CD4-positive, alpha-beta T cell treated with Interleukin-15 for 4 hours (primary cell): ENCODE measurements at regions not wholly inside any gene's neighbourhood (a gene's known extent, or its start where the extent isn't known, plus 50 kb on each side); places are given as distances from the start of the nearest gene placed in this dataset.

Experiments used
- DNase-seq: peaks from one replicate; pipeline ENCODE4 v3.0.0-alpha.2; 2020; ENCODE audit warnings: low spot score

- no peak for DNase-seq
Measured at GRCh38 chr4:122555216-122555615, 65.7 kb downstream of the IL21 start.

DNA sequence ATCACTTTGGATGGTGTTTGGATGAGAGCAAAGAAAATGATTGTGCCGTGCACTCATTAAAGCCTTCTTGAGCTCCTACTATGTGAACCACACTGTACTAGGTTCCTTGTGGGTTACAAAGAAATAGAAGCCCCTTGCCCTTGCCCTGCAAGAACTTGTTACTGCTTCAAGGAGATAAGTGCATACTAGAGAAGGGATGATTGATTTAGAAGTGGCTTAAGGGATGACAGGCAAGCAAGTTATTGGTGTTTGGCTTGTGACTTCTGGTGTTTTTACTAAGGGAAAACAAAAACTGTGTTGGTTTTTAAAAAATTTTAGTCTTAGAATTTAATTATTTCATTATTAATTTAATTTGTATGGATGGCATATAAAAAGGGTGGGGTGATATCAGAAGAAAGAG is 67.4 kb downstream of the IL21 start:
- DNase-seq = no peak

GRCh38 chr4:122552898-122553297 is 68.0 kb downstream of the IL21 start:
- no peak for DNase-seq

DNA sequence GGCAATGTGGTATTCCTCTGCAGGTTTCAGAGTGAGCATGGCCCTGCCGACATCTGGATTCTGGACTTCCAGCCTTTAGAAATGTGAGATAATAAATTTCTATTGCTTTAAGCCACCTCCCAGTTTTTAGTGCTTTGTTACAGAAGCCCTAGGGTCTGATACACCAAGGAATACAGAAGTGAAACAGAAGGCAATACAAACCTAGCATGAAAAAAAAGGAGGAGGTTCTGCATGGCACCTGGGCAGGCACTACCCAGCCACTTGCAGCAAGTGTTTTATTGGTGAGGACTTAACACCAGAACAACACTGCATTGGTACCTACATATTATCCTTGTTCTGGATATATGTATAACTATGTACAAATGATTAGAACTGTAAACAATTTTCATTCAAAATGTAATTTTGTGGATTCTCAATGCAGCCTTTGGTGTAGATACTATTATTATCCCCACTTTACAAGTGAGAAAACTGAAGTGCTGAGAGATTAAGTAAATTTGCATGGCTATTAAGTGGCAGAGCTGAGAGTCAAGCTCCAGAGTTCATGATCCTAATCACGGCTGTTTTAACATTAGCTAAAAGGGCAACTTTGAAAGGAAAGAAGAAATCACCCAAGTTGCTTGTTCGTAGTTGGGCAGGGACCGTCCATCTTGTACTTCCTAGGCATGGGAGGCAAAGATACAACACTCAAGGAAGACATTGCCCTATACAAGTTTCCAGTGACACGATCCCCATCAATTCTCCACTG is 71.8 kb downstream of the IL21 start:
- DNase-seq = no peak

DNA sequence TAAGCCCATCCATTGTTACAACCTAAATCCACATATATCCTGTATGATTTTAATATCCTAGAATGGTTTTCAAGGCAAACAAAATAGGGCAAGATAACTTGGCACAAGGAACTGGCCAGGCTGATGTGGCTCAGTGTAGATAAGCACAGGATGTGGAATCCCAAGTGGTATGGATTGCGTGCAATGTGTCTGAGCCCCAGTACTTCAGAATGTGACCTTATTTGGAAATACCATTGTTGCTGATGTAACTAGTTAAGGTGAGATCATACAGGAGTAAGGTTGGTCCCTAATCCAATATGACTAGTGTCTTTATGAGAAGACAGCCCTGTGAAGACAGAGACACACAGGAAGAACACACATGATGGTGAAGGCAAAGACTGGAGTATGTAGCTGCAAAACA is 72.4 kb downstream of the IL21 start:
- DNase-seq = no peak

GRCh38 chr4:122542411-122543236 is 78.2 kb downstream of the IL21 start:
- DNase-seq = peak; percentile 3

- no peak for DNase-seq
Measured at GRCh38 chr4:122541996-122542395, 78.9 kb downstream of the IL21 start.

DNA sequence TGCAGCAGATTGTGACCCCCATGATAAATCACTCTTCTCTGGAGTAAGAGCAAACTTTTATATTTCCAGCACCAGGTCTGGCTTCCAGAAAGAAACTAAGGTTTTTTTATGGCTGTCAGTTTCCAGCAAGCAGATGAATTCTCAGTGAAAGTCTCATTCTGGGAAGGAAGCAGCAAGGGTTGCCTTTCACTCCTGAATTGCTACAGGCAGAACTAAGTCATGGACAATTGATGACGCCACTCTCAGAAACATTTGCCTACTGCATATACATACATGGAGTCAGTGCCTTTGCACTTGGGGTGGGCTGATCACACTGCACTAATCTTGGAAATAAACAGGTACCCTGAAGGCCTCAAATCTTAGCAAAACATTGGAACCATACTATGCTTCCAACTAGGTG is 80.0 kb downstream of the IL21 start:
- DNase-seq = no peak

GRCh38 chr4:122539861-122540465 is 80.9 kb downstream of the IL21 start:
- peak; percentile 51 for DNase-seq

DNA sequence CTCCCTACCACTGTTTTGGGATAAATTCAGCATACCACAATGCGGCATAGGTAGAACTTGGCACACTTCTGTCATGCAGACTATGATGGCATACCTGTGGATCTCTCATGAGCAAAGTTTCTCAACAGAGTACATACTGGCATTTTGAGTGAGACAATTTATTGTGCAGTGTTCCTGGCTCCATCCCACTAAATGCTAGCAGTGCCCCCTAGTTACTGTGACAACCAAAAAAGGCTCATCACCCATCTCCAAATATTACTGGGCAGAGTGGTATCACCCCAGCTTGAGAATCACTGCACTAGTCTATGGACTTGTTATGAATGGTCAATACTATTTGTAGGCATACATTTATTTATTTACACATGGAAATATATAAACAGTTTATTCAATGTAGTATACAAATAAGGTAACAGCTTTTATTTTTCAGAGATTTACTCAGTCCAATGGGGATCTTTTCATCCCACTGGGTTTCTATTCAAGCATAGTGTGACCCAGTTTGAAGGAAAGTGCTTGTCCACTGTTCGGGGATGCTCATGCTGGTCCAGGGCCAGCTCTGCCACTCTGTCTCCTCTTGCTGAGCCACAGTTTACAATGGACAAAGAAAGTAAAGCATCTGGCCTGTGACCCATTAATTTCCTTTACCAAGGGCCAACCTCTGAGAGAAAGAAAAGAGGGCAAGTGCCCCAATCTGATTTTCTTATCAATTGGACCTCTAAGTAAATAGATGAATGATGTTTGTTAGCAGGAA is 81.0 kb upstream of the IL2 start:
- no peak for DNase-seq

DNA sequence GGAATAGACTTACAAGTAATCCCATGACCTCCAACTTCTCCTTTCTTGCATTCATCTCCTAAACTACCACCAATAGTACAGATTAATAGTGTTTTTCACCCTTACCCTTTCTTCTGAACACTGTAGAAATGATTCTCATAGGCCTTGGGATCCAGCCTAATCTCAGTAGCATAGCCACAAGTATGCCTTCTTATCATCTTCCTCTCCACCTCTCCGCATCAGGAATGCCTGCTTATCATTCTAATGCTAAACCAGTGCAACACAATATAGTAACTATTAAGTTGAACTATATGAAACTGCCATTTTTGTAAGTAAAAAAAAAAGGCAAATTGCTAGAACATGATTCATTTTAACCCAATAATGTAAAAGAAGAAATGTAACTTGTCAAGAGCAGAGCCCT is 79.5 kb upstream of the IL2 start:
- no peak for DNase-seq

DNA sequence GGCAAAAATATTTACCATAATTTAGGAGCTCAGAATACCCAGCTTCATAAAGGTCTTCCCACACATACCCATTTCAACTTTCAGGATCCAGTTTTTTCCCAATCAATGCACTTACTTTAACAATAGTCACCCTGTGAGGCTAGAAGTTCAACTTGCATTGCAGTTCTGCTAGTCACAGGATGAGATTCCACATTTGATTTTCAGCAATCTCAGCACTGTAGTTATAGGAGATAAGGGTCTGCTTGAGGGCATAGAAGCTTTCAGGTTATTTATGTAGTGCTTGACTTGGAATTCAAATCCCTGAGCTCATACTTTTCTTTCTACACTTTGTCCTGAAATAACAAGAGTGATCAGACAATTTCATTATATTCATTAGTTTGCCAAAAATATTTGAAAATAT is 78.3 kb upstream of the IL2 start:
- no peak for DNase-seq

DNA sequence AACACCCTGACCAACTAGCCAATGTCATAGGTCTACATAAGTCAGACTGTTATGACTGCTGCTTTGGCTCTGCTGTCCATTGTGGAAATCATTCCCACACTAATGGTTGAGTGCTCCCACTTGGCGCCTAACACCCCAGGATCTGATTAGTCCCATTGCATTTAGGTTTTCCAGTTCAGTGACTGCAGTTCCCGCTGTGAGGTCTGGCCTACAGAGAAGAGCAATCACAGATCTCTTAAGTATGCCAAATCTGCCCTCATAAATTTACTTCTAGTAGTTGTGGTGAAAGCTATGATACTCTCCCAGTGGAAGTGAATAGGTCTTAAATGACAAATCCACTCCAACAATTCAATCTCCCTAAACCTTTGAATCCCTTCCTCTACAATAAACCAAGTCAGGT is 77.3 kb upstream of the IL2 start:
- no peak for DNase-seq

GRCh38 chr4:122532766-122533165 is 76.2 kb upstream of the IL2 start:
- DNase-seq = no peak

DNA sequence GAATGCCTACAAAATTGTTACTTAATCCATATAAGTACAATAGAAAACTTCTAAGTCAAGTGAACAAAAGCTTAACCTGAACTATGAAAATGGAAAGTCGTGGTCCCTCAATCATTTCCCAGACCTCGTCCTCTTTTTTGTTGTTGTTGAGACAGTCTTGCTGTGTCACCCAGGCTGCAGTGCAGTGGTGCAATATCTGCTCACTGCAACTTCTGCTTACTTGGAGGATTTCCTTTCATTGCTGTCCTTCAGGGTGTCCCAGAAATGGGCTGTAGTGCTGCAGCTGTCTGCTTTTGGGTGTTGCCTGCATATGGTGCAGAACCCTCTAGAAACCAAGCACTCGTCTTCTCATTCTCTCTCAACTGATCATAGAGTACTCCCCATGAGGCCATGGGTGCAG is 75.0 kb upstream of the IL2 start:
- no peak for DNase-seq

DNA sequence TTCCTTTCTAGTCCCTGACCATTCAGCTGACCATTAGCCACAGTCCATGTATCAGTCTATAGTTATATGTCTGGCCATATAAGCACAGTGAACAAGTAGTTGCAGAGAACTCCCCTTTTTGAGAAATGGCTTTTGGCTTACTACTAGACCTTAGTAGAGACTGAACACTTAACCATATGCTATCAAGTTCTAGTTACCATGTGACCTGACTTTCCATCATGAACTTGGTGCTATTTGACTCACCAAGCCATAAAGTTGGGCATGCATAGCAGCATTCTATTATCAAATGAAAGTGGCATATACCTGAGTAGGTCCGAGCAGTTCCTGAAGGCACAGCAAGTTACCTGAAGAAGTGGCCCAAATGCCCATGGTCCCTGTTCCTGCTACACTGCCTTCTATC is 74.5 kb upstream of the IL2 start:
- DNase-seq = no peak

- DNase-seq = no peak
Measured at GRCh38 chr4:122528879-122529278, 72.4 kb upstream of the IL2 start.

GRCh38 chr4:122525865-122526264 is 69.3 kb upstream of the IL2 start:
- no peak for DNase-seq

DNA sequence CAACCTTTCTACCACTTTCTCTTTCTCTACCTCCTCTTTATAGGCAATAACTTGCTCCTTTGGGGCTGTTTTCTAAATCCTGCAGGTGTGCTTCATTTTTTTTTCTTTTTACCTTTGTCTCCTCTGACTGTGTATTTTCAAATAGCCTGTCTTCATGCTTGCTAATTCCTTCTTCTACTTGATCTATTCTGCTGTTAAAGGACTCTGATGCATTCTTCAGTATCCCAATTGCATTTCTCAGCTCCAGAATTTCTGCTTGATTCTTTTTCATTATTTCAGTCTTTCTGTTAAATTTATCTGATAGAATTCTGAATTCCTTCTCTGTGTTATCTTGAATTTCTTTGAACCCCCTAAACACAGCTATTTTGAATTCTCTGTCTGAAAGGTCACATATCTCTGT is 67.7 kb upstream of the IL2 start:
- no peak for DNase-seq

- no peak for DNase-seq
Measured at GRCh38 chr4:122522944-122523343, 66.4 kb upstream of the IL2 start.

DNA sequence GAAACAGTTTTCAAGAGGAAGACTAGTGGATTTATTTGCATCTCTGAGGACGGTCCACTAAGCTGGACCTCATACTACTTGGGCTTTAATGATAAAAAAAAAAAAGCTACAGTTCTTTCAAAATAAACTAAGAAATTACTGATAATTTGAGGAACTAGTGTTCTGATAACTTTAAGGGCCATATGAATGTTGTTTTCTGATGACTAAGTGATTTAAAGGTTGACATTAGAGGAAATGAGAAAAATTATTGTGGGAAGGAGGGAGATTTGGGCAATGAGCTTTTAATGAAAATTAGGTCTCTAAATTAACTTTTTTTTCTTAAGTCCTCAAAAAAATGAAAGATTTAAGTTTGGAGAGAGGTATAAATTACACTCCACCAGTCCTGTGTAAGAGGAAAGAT is 60.8 kb upstream of the IL2 start:
- no peak for DNase-seq

GRCh38 chr4:122516376-122516775 is 59.9 kb upstream of the IL2 start:
- DNase-seq = no peak

DNA sequence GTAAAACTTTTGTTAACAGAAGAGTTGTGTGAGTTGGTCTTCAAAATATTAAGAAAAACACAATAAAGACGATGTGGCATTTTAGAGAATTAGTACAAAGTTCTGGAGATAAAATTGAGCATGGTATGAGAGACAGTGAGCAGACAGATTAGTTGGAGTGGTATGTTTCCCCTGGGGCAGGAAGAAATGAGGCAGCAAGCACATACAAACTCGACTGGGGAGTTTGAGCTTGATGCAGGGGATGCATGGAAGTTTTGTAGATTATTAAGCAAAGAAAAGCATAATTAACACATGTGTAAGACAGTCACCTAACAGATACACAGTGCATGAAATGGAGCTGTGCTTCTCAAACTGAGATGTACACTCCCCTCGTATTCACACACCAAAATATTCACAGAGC is 58.1 kb upstream of the IL2 start:
- no peak for DNase-seq
